Chondrocyte (in vitro differentiated cells): ENCODE measurements at regions not wholly inside any gene's neighbourhood (a gene's known extent, or its start where the extent isn't known, plus 50 kb on each side); places are given as distances from the start of the nearest gene placed in this dataset.

ENCODE experiments used
- DNase-seq: peaks from one replicate; pipeline ENCODE4 v3.0.0; 2021; ENCODE audit warnings: mixed read lengths, low spot score
- H3K27ac Mint-ChIP-seq: one replicate; pipeline ENCODE4 v1.8.0; 2021; ENCODE audit warnings: mild to moderate bottlenecking, moderate library complexity, mixed read lengths; ENCODE audit not compliant: unreplicated experiment
- H3K27me3 Mint-ChIP-seq: 2 replicates; pipeline ENCODE4 v1.8.0; 2021; ENCODE audit warnings: low read depth, mixed read lengths
- H3K36me3 Mint-ChIP-seq: 2 replicates; pipeline ENCODE4 v1.8.0; 2021; ENCODE audit warnings: low read depth, mixed read lengths
- H3K4me1 Mint-ChIP-seq: 2 replicates; pipeline ENCODE4 v1.8.0; 2021; ENCODE audit warnings: low read depth, mild to moderate bottlenecking, mixed read lengths
- H3K4me3 Mint-ChIP-seq: one replicate; pipeline ENCODE4 v1.8.0; 2021; ENCODE audit warnings: mild to moderate bottlenecking, moderate library complexity, mixed read lengths; ENCODE audit not compliant: unreplicated experiment
- H3K9me3 Mint-ChIP-seq: 2 replicates; pipeline ENCODE4 v1.8.0; 2021; ENCODE audit warnings: low read depth, mixed read lengths
- CTCF ChIP-seq: fragments of 200-600 bp; sonication (generic); IDR thresholded peaks from 2 replicates; pipeline ENCODE4 v1.5.0; 2021; ENCODE audit warnings: antibody characterized with exemption, mild to moderate bottlenecking, moderate library complexity

GRCh38 chr3:18500322-18500721 lies 75.2 kb upstream of the SATB1 start:
- peaks cover 13% of the 10 kb centered on the region for H3K27me3 Mint-ChIP-seq
- no peaks in the 10 kb centered on the region for H3K9me3 Mint-ChIP-seq
- no peak for DNase-seq
- H3K27ac Mint-ChIP-seq: no peak overlapping the region
- H3K4me3 Mint-ChIP-seq: no peak overlapping the region
- peaks cover 12% of the 10 kb centered on the region for H3K4me1 Mint-ChIP-seq
- no peak for TF ChIP-seq CTCF
- H3K36me3 Mint-ChIP-seq: no peaks in the 10 kb centered on the region

GRCh38 chr3:18499301-18499700 lies 74.2 kb upstream of the SATB1 start:
- Mint-ChIP-seq H3K4me3 (no peak overlapping the region), H3K36me3 (no peaks in the 10 kb centered on the region), H3K4me1 (peaks cover 12% of the 10 kb centered on the region), H3K27me3 (peaks cover 12% of the 10 kb centered on the region), H3K27ac (no peak overlapping the region), H3K9me3 (no peaks in the 10 kb centered on the region)
- DNase-seq: no peak
- no peak for TF ChIP-seq CTCF

- no peaks in the 10 kb centered on the region for H3K4me1 Mint-ChIP-seq
- no peak for DNase-seq
- H3K4me3 Mint-ChIP-seq: no peak overlapping the region
- H3K9me3 Mint-ChIP-seq: no peaks in the 10 kb centered on the region
- peaks cover 24% of the 10 kb centered on the region for H3K27me3 Mint-ChIP-seq
- H3K27ac Mint-ChIP-seq: no peak overlapping the region
- H3K36me3 Mint-ChIP-seq: no peaks in the 10 kb centered on the region
- TF ChIP-seq CTCF: no peak
Observed at GRCh38 chr3:18494251-18494650, 69.1 kb upstream of the SATB1 start.

GRCh38 chr3:18489939-18490338 lies 64.8 kb upstream of the SATB1 start:
- Mint-ChIP-seq H3K4me3 (no peak overlapping the region), H3K27ac (no peak overlapping the region), H3K36me3 (no peaks in the 10 kb centered on the region), H3K27me3 (peaks cover 18% of the 10 kb centered on the region), H3K4me1 (no peaks in the 10 kb centered on the region), H3K9me3 (peaks cover 6% of the 10 kb centered on the region)
- TF ChIP-seq CTCF: no peak
- DNase-seq: no peak

- H3K27ac Mint-ChIP-seq: no peak overlapping the region
- H3K4me1 Mint-ChIP-seq: no peaks in the 10 kb centered on the region
- H3K4me3 Mint-ChIP-seq: no peak overlapping the region
- no peaks in the 10 kb centered on the region for H3K36me3 Mint-ChIP-seq
- peaks cover 17% of the 10 kb centered on the region for H3K27me3 Mint-ChIP-seq
- DNase-seq: no peak
- H3K9me3 Mint-ChIP-seq: peaks cover 8% of the 10 kb centered on the region
- no peak for TF ChIP-seq CTCF
Observed at GRCh38 chr3:18483226-18483625, 58.1 kb upstream of the SATB1 start.
